T-cell (primary cell): ENCODE measurements at regions not wholly inside any gene's neighbourhood (a gene's known extent, or its start where the extent isn't known, plus 50 kb on each side); places are given as distances from the start of the nearest gene placed in this dataset.

Experiments used
- ATAC-seq, 4 experiments: fragments of 200-7000 bp in 3 of 4; fragments of 150-1000 bp in 1 of 4; cut with Tn5 transposase; replicated peaks in 1 of 4; 1 replicate in 3 of 4; 2 replicates in 1 of 4; pipeline ENCODE4 v1.10.0; 2021; ENCODE audit warnings: moderate library complexity in 3 of 4, mild to moderate bottlenecking in 2 of 4, moderate number of reproducible peaks in 1 of 4
- CTCF ChIA-PET, 2 donors: fragments of 300-600 bp; sonication (Branson Sonifier 250); formaldehyde crosslinking; loops; one replicate each; lab custom pipeline; 2022; ENCODE audit warnings: antibody characterized with exemption in 2 of 2; lab: Charles Lee
- POLR2A ChIA-PET, 2 donors: fragments of 300-600 bp; sonication (Branson Sonifier 250); formaldehyde crosslinking; loops; one replicate each; lab custom pipeline; 2022; ENCODE audit warnings: antibody characterized with exemption in 2 of 2; lab: Charles Lee
- DNase-seq, 35 experiments: peaks; one replicate each; pipeline versions ENCODE4 v3.0.0 to v3.0.0-alpha.2; 2013 to 2023
- H3K27ac ChIP-seq: one replicate; pipeline ENCODE4 v1.5.1; 2013; ENCODE audit warnings: low read length
- H3K27me3 ChIP-seq, 2 experiments: replicated peaks in 1 of 2; 1 replicate in 1 of 2; 2 replicates in 1 of 2; pipeline versions ENCODE4 v1.6.1 to v1.7.0; 2013; ENCODE audit warnings: low read length in 1 of 2, mixed read lengths in 1 of 2; ENCODE audit not compliant: control insufficient read depth in 2 of 2, insufficient read depth in 2 of 2; ENCODE audit errors: extremely low read depth in 1 of 2
- H3K36me3 ChIP-seq, 2 donors: 1 replicate in 1 of 2; 2 replicates in 1 of 2; pipeline versions ENCODE4 v1.6.1 to v1.7.0; 2013; ENCODE audit warnings: low read length in 1 of 2; ENCODE audit not compliant: control insufficient read depth in 2 of 2, insufficient read depth in 1 of 2; ENCODE audit errors: extremely low read depth in 1 of 2
- H3K4me1 ChIP-seq, 2 experiments: 1 replicate in 1 of 2; 2 replicates in 1 of 2; pipeline versions ENCODE4 v1.6.1 to v1.7.0; 2013; ENCODE audit warnings: low read length in 2 of 2, mixed read lengths in 1 of 2; ENCODE audit not compliant: insufficient read depth in 2 of 2, control insufficient read depth in 1 of 2; ENCODE audit errors: extremely low read depth in 1 of 2
- H3K4me3 ChIP-seq, 2 donors: 1 replicate in 1 of 2; 2 replicates in 1 of 2; pipeline versions ENCODE4 v1.5.1 to v1.7.0; 2013; ENCODE audit warnings: mild to moderate bottlenecking in 2 of 2, low read length in 1 of 2, moderate library complexity in 1 of 2; ENCODE audit not compliant: control insufficient read depth in 1 of 2; ENCODE audit errors: extremely low read depth in 1 of 2
- H3K9me3 ChIP-seq: 2 replicates; pipeline ENCODE4 v1.7.0; 2013
- H3K27ac Mint-ChIP-seq, 2 donors: one replicate each; pipeline ENCODE4 v1.8.0; 2020 to 2021; ENCODE audit warnings: mild to moderate bottlenecking in 2 of 2, mixed read lengths in 2 of 2
- H3K27me3 Mint-ChIP-seq, 2 donors: one replicate each; pipeline ENCODE4 v1.8.0; 2021 to 2022; ENCODE audit warnings: mixed read lengths in 2 of 2
- H3K36me3 Mint-ChIP-seq: one replicate; pipeline ENCODE4 v1.8.0; 2021; ENCODE audit warnings: mixed read lengths
- H3K4me1 Mint-ChIP-seq, 3 donors: one replicate each; pipeline ENCODE4 v1.8.0; 2020 to 2022; ENCODE audit warnings: mixed read lengths in 3 of 3, mild to moderate bottlenecking in 1 of 3
- H3K4me3 Mint-ChIP-seq, 3 donors: one replicate each; pipeline ENCODE4 v1.8.0; 2020 to 2022; ENCODE audit warnings: mild to moderate bottlenecking in 3 of 3, mixed read lengths in 3 of 3, moderate library complexity in 3 of 3
- H3K9me3 Mint-ChIP-seq, 3 donors: one replicate each; pipeline ENCODE4 v1.8.0; 2020 to 2022; ENCODE audit warnings: mixed read lengths in 3 of 3
- WGBS: methylation state at CpG from one replicate; pipeline ENCODE4 v1.1.5; 2013; ENCODE audit warnings: missing lambda C conversion rate; ENCODE audit not compliant: insufficient coverage; 5-methylcytosine and 5-hydroxymethylcytosine counted together

GRCh38 chr1:218779341-218780100 lies 394.2 kb upstream of the LYPLAL1 start:
- peaks cover 0 to 8% (median 6%) of the 10 kb centered on the region in 3 donors for H3K9me3 Mint-ChIP-seq
- Histone ChIP-seq H3K36me3 (no peaks in the 10 kb centered on the region), H3K9me3 (no peaks in the 10 kb centered on the region), H3K4me3 (no peak overlapping the region), H3K27me3 (no peaks in the 10 kb centered on the region), H3K4me1 (no peaks in the 10 kb centered on the region), H3K27ac (no peak overlapping the region)
- H3K27me3 Mint-ChIP-seq: no peaks in the 10 kb centered on the region
- ATAC-seq: no peak
- no peak overlapping the region for H3K4me3 Mint-ChIP-seq
- ChIA-PET POLR2A (no interaction called here), CTCF (no interaction called here)
- no peak for DNase-seq
- no peak overlapping the region for H3K27ac Mint-ChIP-seq
- H3K4me1 Mint-ChIP-seq: no peaks in the 10 kb centered on the region
- WGBS: no CpG with 5 or more reads among the region's 4 CpGs
- H3K36me3 Mint-ChIP-seq: no peaks in the 10 kb centered on the region

- no CpG with 5 or more reads among the region's 3 CpGs for WGBS
- H3K27me3 Mint-ChIP-seq: no peaks in the 10 kb centered on the region
- DNase-seq (no peak), ATAC-seq (no peak)
- H3K27ac Mint-ChIP-seq: no peak overlapping the region
- H3K4me1 ChIP-seq: no peaks in the 10 kb centered on the region
- H3K27ac ChIP-seq: no peak overlapping the region
- H3K4me1 Mint-ChIP-seq: no peaks in the 10 kb centered on the region
- no peaks in the 10 kb centered on the region for H3K36me3 Mint-ChIP-seq
- no peaks in the 10 kb centered on the region for H3K36me3 ChIP-seq
- no peak overlapping the region for H3K4me3 ChIP-seq
- ChIA-PET CTCF (no interaction called here), POLR2A (no interaction called here)
- H3K27me3 ChIP-seq: no peaks in the 10 kb centered on the region
- no peaks in the 10 kb centered on the region for H3K9me3 ChIP-seq
- H3K4me3 Mint-ChIP-seq: no peak overlapping the region
- peaks cover 0 to 3% (median 3%) of the 10 kb centered on the region in 3 donors for H3K9me3 Mint-ChIP-seq
These were observed 390.5 kb upstream of the LYPLAL1 start for GRCh38 chr1:218783131-218783530.

- H3K9me3 ChIP-seq: no peaks in the 10 kb centered on the region
- ChIA-PET CTCF (no interaction called here), POLR2A (no interaction called here)
- DNase-seq (no peak), ATAC-seq (no peak)
- H3K27ac Mint-ChIP-seq: no peak overlapping the region
- no peaks in the 10 kb centered on the region for H3K27me3 ChIP-seq
- peaks cover 0 to 6% (median 3%) of the 10 kb centered on the region in 3 donors for H3K9me3 Mint-ChIP-seq
- no peaks in the 10 kb centered on the region for H3K4me1 ChIP-seq
- H3K27me3 Mint-ChIP-seq: no peaks in the 10 kb centered on the region
- no peaks in the 10 kb centered on the region for H3K4me1 Mint-ChIP-seq
- no peaks in the 10 kb centered on the region for H3K36me3 ChIP-seq
- H3K27ac ChIP-seq: no peak overlapping the region
- no peak overlapping the region for H3K4me3 ChIP-seq
- WGBS: 40% methylated on average over 1 of the region's 3 CpGs
- no peaks in the 10 kb centered on the region for H3K36me3 Mint-ChIP-seq
- no peak overlapping the region for H3K4me3 Mint-ChIP-seq
These were observed 389.8 kb upstream of the LYPLAL1 start for GRCh38 chr1:218783916-218784315.

- Mint-ChIP-seq H3K27ac (no peak overlapping the region), H3K4me1 (no peaks in the 10 kb centered on the region), H3K9me3 (peaks cover 5 to 10% (median 6%) of the 10 kb centered on the region in 3 donors), H3K36me3 (no peaks in the 10 kb centered on the region), H3K4me3 (no peak overlapping the region), H3K27me3 (no peaks in the 10 kb centered on the region)
- Histone ChIP-seq H3K27me3 (no peaks in the 10 kb centered on the region), H3K4me3 (no peak overlapping the region), H3K9me3 (no peaks in the 10 kb centered on the region), H3K27ac (no peak overlapping the region), H3K36me3 (no peaks in the 10 kb centered on the region), H3K4me1 (no peaks in the 10 kb centered on the region)
- ChIA-PET CTCF (interaction anchor here in 1 of 2 donors (0.5 kb wide), 1 partner anchor 29 kb away, joined by 3 read pairs; no protein-coding TSS in a partner anchor), POLR2A (no interaction called here)
- DNase-seq: no peak
- no peak for ATAC-seq
- no CpG with 5 or more reads among the region's 4 CpGs for WGBS
These were observed 387.8 kb upstream of the LYPLAL1 start for GRCh38 chr1:218785928-218786327.

- Histone ChIP-seq H3K27ac (no peak overlapping the region), H3K4me3 (no peak overlapping the region), H3K4me1 (no peaks in the 10 kb centered on the region), H3K36me3 (no peaks in the 10 kb centered on the region), H3K27me3 (no peaks in the 10 kb centered on the region), H3K9me3 (no peaks in the 10 kb centered on the region)
- ATAC-seq (no peak), DNase-seq (no peak)
- no peaks in the 10 kb centered on the region for H3K36me3 Mint-ChIP-seq
- H3K4me3 Mint-ChIP-seq: no peak overlapping the region
- peaks cover 3 to 8% (median 5%) of the 10 kb centered on the region in 3 donors for H3K9me3 Mint-ChIP-seq
- no CpG with 5 or more reads among the region's 6 CpGs for WGBS
- ChIA-PET POLR2A (no interaction called here), CTCF (interaction anchor here in 1 of 2 donors (0.7 kb wide), 1 partner anchor 7 kb away, joined by 3 read pairs; no protein-coding TSS in a partner anchor)
- H3K4me1 Mint-ChIP-seq: no peaks in the 10 kb centered on the region
- no peaks in the 10 kb centered on the region for H3K27me3 Mint-ChIP-seq
- no peak overlapping the region for H3K27ac Mint-ChIP-seq
These were observed 385.9 kb upstream of the LYPLAL1 start for GRCh38 chr1:218787826-218788225.

- no peak overlapping the region for H3K4me3 ChIP-seq
- Mint-ChIP-seq H3K4me1 (no peaks in the 10 kb centered on the region), H3K4me3 (no peak overlapping the region), H3K9me3 (peaks cover 0 to 16% (median 3%) of the 10 kb centered on the region in 3 donors), H3K27me3 (no peaks in the 10 kb centered on the region), H3K27ac (no peak overlapping the region), H3K36me3 (no peaks in the 10 kb centered on the region)
- H3K36me3 ChIP-seq: no peaks in the 10 kb centered on the region
- CTCF ChIA-PET: no interaction called here
- DNase-seq (no peak), ATAC-seq (no peak)
- H3K27ac ChIP-seq: no peak overlapping the region
- WGBS: no CpG with 5 or more reads among the region's 3 CpGs
- H3K27me3 ChIP-seq: no peaks in the 10 kb centered on the region
- H3K4me1 ChIP-seq: no peaks in the 10 kb centered on the region
- no peaks in the 10 kb centered on the region for H3K9me3 ChIP-seq
- POLR2A ChIA-PET: no interaction called here
These were observed 376.9 kb upstream of the LYPLAL1 start for GRCh38 chr1:218796773-218797172.
